NCI-H345 treated with DMSO at 0.1 percent for 48 hours (cell line): ENCODE measurements at regions not wholly inside any gene's neighbourhood (a gene's known extent, or its start where the extent isn't known, plus 50 kb on each side); places are given as distances from the start of the nearest gene placed in this dataset.
"Not testable (repeated sequence)": the region's sequence is repeated elsewhere in the genome, so short reads cannot be mapped to it uniquely, and the experiment has no call there.

ENCODE experiments used
- DNase-seq: peaks from one replicate; lab custom pipeline; 2025; ENCODE audit not compliant: unreplicated experiment; lab: John Stamatoyannopoulos, UW

DNA sequence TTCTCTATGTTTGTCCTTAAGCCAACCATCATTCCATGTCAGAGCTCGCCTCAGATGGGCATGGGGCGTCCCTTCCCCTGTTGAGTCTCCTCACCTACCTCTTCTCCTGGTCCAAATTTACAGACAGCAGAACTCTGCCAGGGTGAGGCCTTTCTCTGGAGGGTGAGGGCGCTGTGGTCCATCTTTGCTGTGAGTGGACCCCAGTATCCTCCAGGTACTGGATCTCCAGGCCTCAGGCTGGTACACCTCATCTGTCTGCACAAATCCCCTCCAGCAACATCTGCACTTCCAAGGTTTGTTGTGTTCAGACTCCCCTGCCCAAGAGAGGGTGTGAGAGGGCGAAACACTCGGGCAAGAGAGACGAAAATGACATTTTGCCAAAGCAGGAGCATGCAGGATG is 63.9 kb upstream of the EDAR start:
- no peak for DNase-seq

DNA sequence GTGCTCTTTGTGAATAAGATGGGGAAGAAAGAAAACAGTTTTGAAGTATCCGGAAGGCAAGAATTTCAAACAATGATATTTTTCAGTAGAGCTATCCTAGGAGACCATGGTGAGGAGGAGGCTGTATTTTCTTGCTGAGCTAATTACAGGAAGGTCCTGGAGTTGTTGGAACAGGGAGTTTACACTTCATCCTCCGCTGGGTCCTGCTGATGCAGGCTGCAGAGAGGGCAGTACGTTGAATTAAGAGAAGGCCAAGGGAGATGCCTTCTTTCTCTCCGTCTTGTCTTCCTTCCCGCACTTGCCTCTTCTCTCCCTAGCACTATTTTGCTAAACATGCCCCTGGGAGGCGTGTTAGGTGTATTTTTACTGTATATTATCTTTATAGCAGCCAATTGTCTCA is 60.0 kb upstream of the EDAR start:
- no peak for DNase-seq

DNA sequence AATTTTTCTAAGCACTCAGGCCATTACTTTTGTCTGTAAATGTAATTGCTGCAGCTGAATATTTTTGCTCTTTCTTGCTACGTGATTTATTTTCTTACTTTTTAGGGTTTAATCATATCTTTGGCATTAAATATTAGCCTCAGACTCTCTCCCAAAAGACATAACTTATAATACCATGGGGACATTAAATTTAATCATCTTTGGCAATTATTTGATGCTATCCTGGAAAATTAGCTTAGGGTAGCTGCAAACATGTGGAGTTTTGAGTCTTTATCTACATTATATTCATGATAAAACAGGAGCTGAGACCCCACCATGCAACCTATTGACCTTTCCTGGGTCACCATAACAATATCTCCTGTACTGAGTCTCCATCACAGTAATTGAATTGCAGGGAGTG is 59.1 kb upstream of the EDAR start:
- DNase-seq, result no peak

DNA sequence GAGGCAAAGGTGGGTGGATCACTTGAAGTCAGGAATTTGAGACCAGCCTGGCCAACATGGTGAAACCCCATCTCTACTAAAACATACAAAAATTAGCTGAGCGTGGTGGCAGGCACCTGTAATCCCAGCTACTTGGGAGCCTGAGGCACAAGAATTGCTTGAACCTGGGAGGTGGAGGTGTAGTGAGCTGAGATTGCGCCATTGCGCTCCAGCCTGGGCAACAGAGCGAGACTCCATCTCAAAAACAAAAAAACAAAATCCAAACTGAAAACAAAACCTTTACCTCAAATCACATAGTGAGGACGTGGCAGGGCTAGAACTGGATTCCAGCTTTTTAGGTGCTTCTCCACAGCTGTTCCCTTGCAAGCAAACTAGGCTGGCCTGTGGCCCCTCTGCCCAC is 58.5 kb upstream of the EDAR start:
- not testable (repeated sequence) for DNase-seq

DNA sequence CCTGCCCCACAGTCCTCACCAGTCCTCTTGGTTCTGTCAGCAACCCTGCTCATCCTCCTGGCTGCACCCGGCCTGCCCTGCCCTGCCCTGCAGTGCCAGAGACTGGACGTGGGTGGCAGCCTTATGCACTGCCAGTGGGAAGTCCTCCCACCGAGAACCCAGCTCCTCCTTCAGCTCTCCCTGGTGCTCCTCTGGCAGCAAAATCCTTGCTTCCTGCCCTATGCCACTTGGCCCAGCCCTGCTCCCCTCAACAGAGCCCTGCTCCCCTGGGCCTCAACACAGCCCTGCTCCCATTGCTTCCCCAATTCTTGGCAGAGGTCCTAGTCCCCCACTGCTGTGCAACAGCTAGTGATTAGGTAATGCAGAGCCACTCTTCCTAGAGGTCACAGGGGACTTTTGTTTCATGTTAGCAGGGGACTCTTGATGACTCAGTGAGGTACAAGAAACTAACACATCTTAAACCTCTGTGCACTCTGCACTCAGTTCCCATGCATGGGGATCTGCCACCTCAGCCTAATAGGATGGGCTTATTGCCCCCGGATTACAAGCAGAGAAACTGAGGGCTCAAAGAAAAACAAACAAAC is 58.0 kb upstream of the EDAR start:
- no peak for DNase-seq

DNA sequence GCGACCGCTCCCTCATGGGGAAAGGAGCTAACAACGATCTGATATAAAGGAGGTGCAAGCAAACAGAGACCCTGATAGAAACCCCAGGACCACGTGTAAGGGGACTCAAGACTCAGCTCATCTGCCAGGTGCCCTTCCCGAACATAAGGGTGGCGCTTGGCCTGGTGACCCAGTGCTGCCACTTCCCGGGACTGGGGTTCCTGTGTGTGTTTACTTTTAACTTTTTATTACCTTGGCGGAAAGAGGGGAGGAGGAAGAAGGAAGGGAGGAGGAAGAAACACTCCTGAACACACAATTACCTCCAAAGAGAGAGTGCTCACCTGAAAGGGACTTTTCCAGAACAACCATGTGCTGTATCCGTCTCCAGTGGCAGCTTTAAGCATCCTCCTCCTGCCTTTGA is 56.5 kb upstream of the EDAR start:
- no peak for DNase-seq

DNA sequence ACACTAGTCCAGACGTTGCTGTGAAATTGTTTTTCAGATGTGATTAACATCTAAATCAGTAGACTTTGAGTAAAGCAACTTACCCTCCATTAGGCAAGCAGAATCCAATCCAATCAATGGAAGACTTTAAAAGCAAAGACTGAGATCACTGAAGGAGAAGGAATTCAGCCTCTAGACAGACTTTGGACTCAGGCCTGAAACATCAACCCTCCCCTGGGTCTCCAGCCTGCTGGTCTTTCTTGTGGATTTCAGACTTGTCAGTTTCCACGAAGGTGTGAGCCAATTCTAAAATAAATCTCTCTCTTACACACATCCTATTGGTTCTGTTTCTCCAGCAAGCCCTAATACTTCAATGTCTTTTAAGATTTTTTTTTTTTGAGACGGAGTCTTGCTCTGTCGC is 50.0 kb upstream of the EDAR start:
- DNase-seq, result no peak
